ENCODE measurements at regions not wholly inside any gene's neighbourhood (a gene's known extent, or its start where the extent isn't known, plus 50 kb on each side); places are given as distances from the start of the nearest gene placed in this dataset.

GRCh38 chr9:28124917-28125316 is 551.6 kb upstream of the C9orf72 start:
- no peak for TF ChIP-seq CTCF (optimal IDR thresholded peaks at IDR 0.05 in 1 of 3, IDR thresholded peaks at IDR 0.05 in 1 of 3, conservative IDR thresholded peaks at IDR 0.05 in 1 of 3; ENCODE audit: extremely low read depth in 1 of 3, insufficient read depth in 2 of 3, low read length in 3 of 3)
- TF ChIP-seq EZH2 (IDR thresholded peaks at IDR 0.05; ENCODE audit: low read length): no peak

Data from keratinocyte (primary cell).